ENCODE measurements at regions not wholly inside any gene's neighbourhood (a gene's known extent, or its start where the extent isn't known, plus 50 kb on each side); places are given as distances from the start of the nearest gene placed in this dataset.

GRCh38 chr20:50336661-50337060 is 146.0 kb downstream of the CEBPB start:
- no peak for TF ChIP-seq CTCF (IDR thresholded peaks at IDR 0.05; ENCODE audit: borderline replicate concordance, extremely low read depth, low read length, poor library complexity, severe bottlenecking)
- no peak for TF ChIP-seq EZH2 (IDR thresholded peaks at IDR 0.05; ENCODE audit: borderline replicate concordance, low read depth, low read length, severe bottlenecking)

All from DND-41 (cell line).